ENCODE measurements at regions not wholly inside any gene's neighbourhood (a gene's known extent, or its start where the extent isn't known, plus 50 kb on each side); places are given as distances from the start of the nearest gene placed in this dataset.

GRCh38 chr16:73329358-73330286 is 281.7 kb upstream of the ZFHX3 start:
- ATAC-seq (no peak), DNase-seq (no peak)
- H3K4me1 ChIP-seq, result no peaks in the 10 kb centered on the region
- no peaks in the 10 kb centered on the region for H3K9me3 ChIP-seq
- intact Hi-C loops (cut with DNase I), result no loop called here
- H3K27ac ChIP-seq, result no peak overlapping the region
- H3K27me3 ChIP-seq, result no peaks in the 10 kb centered on the region
- no peak overlapping the region for H3K4me3 ChIP-seq
- no peak for TF ChIP-seq CTCF (IDR thresholded peaks at IDR 0.05)
- no peaks in the 10 kb centered on the region for H3K36me3 ChIP-seq

- no peak overlapping the region for H3K27ac ChIP-seq
- intact Hi-C loops (cut with DNase I), result no loop called here
Observed at GRCh38 chr16:73326770-73327470, 279.0 kb upstream of the ZFHX3 start.

GRCh38 chr16:73326221-73326620 is 278.3 kb upstream of the ZFHX3 start:
- H3K27ac ChIP-seq, result no peak overlapping the region
- no peaks in the 10 kb centered on the region for H3K9me3 ChIP-seq
- no peaks in the 10 kb centered on the region for H3K36me3 ChIP-seq
- DNase-seq (no peak), ATAC-seq (no peak)
- no peak for TF ChIP-seq CTCF (IDR thresholded peaks at IDR 0.05)
- intact Hi-C loops (cut with DNase I), result no loop called here
- no peak overlapping the region for H3K4me3 ChIP-seq
- H3K4me1 ChIP-seq, result no peaks in the 10 kb centered on the region
- H3K27me3 ChIP-seq, result no peaks in the 10 kb centered on the region

More at GRCh38 chr16:73326770-73327470, 279.0 kb upstream of the ZFHX3 start:
- no peak for TF ChIP-seq CTCF (IDR thresholded peaks at IDR 0.05)
- H3K4me1 ChIP-seq, result no peaks in the 10 kb centered on the region
- H3K9me3 ChIP-seq, result no peaks in the 10 kb centered on the region
- H3K4me3 ChIP-seq, result no peak overlapping the region
- no peak for ATAC-seq
- DNase-seq, result no peak
- H3K36me3 ChIP-seq, result no peaks in the 10 kb centered on the region
- no peaks in the 10 kb centered on the region for H3K27me3 ChIP-seq

GRCh38 chr16:73323880-73324279 is 276.0 kb upstream of the ZFHX3 start:
- TF ChIP-seq CTCF (IDR thresholded peaks at IDR 0.05), result no peak
- DNase-seq, result no peak
- Histone ChIP-seq H3K9me3 (no peaks in the 10 kb centered on the region), H3K27ac (no peak overlapping the region), H3K4me3 (no peak overlapping the region), H3K4me1 (no peaks in the 10 kb centered on the region), H3K27me3 (no peaks in the 10 kb centered on the region), H3K36me3 (no peaks in the 10 kb centered on the region)
- intact Hi-C loops (cut with DNase I), result no loop called here
- ATAC-seq, result no peak

GRCh38 chr16:73322856-73323255 is 274.9 kb upstream of the ZFHX3 start:
- no peak overlapping the region for H3K4me3 ChIP-seq
- DNase-seq (no peak), ATAC-seq (no peak)
- H3K27me3 ChIP-seq, result no peaks in the 10 kb centered on the region
- H3K4me1 ChIP-seq, result no peaks in the 10 kb centered on the region
- H3K27ac ChIP-seq, result no peak overlapping the region
- TF ChIP-seq CTCF (IDR thresholded peaks at IDR 0.05), result no peak
- intact Hi-C loops (cut with DNase I), result no loop called here
- no peaks in the 10 kb centered on the region for H3K36me3 ChIP-seq
- no peaks in the 10 kb centered on the region for H3K9me3 ChIP-seq
